Suprapubic skin (tissue), 4 donors: ENCODE measurements at regions not wholly inside any gene's neighbourhood (a gene's known extent, or its start where the extent isn't known, plus 50 kb on each side); places are given as distances from the start of the nearest gene placed in this dataset.
"Not testable (repeated sequence)": the region's sequence is repeated elsewhere in the genome, so short reads cannot be mapped to it uniquely, and the experiment has no call there.

Source experiments
- DNase-seq, 2 donors: peaks; one replicate each; pipeline ENCODE4 v3.0.0-alpha.2; 2019; ENCODE audit warnings: low spot score in 2 of 2
- H3K27ac ChIP-seq: fragments of 200-600 bp; sonication (generic); one replicate; pipeline ENCODE4 v1.5.1; 2019
- H3K27me3 ChIP-seq: fragments of 200-600 bp; sonication (generic); one replicate; pipeline ENCODE4 v1.5.1; 2019
- H3K36me3 ChIP-seq: fragments of 200-600 bp; sonication (generic); one replicate; pipeline ENCODE4 v1.5.1; 2019
- H3K4me1 ChIP-seq: fragments of 200-600 bp; sonication (generic); one replicate; pipeline ENCODE4 v1.5.1; 2019
- H3K4me3 ChIP-seq: fragments of 200-600 bp; sonication (generic); one replicate; pipeline ENCODE4 v1.5.1; 2019; ENCODE audit warnings: mild to moderate bottlenecking
- H3K9me3 ChIP-seq: fragments of 200-600 bp; sonication (generic); one replicate; pipeline ENCODE4 v1.5.1; 2019
- CTCF ChIP-seq, 2 donors: fragments of 200-600 bp in 1 of 2; fragments of 450-650 bp in 1 of 2; sonication (generic) in 1 of 2; IDR thresholded peaks; one replicate each; pipeline ENCODE4 v1.5.1; 2016 to 2019; ENCODE audit warnings: antibody characterized with exemption in 2 of 2, mild to moderate bottlenecking in 1 of 2, moderate library complexity in 1 of 2
- EP300 ChIP-seq: sonication (generic); formaldehyde crosslinking; IDR thresholded peaks from one replicate; pipeline ENCODE4 v1.6.1; 2017; ENCODE audit warnings: antibody characterized with exemption
- POLR2A ChIP-seq, 2 donors: fragments of 450-650 bp; IDR thresholded peaks; one replicate each; pipeline ENCODE4 v1.6.1; 2017; ENCODE audit warnings: antibody characterized with exemption in 2 of 2, mild to moderate bottlenecking in 2 of 2, moderate library complexity in 2 of 2
- POLR2AphosphoS5 ChIP-seq, 3 donors: sonication (generic); formaldehyde crosslinking; IDR thresholded peaks; one replicate each; pipeline ENCODE4 v1.6.1; 2017; ENCODE audit warnings: antibody characterized with exemption in 3 of 3
- WGBS: methylation state at CpG from one replicate; pipeline ENCODE4 v1.1.5; 2018; 5-methylcytosine and 5-hydroxymethylcytosine counted together

DNA sequence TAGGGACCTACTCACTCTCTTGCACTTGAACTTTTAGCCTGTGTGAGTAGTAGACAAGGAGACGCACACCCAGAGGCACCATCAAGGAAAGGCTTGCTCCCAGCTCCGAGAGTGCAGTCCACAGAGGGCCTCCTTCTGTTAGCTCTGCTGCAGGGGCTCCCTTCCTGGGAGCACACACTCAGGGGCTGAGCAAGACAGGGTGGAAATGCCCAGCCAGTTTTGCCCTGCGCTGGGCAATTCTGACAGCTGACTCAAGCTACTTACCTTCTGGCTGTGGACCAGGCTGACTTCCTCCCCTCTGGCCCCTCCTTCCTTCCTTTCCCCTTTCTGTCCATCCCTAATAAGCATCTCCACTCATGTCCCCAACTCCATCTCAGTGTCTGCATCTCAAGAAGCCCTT, 449.1 kb downstream of the PTPRU start:
- WGBS: 77% methylated on average over 3 of the region's 3 CpGs
- TF ChIP-seq CTCF (IDR thresholded peaks at IDR 0.05) (no peak), EP300 (no peak), POLR2AphosphoS5 (IDR thresholded peaks at IDR 0.05) (no peak), POLR2A (IDR thresholded peaks at IDR 0.05) (no peak)
- H3K27me3 ChIP-seq: peaks cover 56% of the 10 kb centered on the region
- no peak overlapping the region for H3K4me3 ChIP-seq
- no peaks in the 10 kb centered on the region for H3K9me3 ChIP-seq
- no peaks in the 10 kb centered on the region for H3K4me1 ChIP-seq
- no peaks in the 10 kb centered on the region for H3K36me3 ChIP-seq
- H3K27ac ChIP-seq: no peak overlapping the region
- DNase-seq: peak; percentile 8 to 13

GRCh38 chr1:29684141-29684540, 447.8 kb downstream of the PTPRU start:
- no peaks in the 10 kb centered on the region for H3K36me3 ChIP-seq
- no peak overlapping the region for H3K27ac ChIP-seq
- no peak overlapping the region for H3K4me3 ChIP-seq
- 78% methylated on average over 8 of the region's 8 CpGs for WGBS
- peak; percentile 14 to 48 for DNase-seq
- H3K4me1 ChIP-seq: no peaks in the 10 kb centered on the region
- H3K9me3 ChIP-seq: no peaks in the 10 kb centered on the region
- TF ChIP-seq EP300 (no peak), POLR2AphosphoS5 (IDR thresholded peaks at IDR 0.05) (no peak), CTCF (IDR thresholded peaks at IDR 0.05) (no peak), POLR2A (IDR thresholded peaks at IDR 0.05) (no peak)
- peaks cover 46% of the 10 kb centered on the region for H3K27me3 ChIP-seq

DNA sequence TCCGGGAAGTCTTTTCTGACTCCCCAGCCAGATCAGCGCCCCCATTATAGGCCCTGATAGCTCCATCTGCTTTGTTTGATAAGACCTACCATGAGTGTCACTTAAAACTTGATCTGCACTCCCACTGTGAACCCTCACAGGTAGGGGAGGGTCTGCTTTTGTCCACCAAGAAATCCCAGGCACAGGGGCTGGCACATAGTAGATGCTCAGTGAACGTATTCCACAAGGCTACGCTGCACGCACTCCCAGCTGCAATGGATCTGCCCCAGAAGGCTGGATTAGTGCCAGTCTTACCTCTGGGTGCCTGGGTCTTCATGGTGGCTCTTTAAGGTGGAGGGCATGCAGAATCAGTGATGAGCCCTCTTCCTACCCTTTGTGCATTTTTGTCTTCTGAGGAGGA, 447.1 kb downstream of the PTPRU start:
- TF ChIP-seq POLR2AphosphoS5 (IDR thresholded peaks at IDR 0.05) (no peak), CTCF (IDR thresholded peaks at IDR 0.05) (no peak), EP300 (no peak), POLR2A (IDR thresholded peaks at IDR 0.05) (no peak)
- WGBS: 92% methylated on average over 5 of the region's 5 CpGs
- Histone ChIP-seq H3K36me3 (no peaks in the 10 kb centered on the region), H3K9me3 (no peaks in the 10 kb centered on the region), H3K4me3 (no peak overlapping the region), H3K27me3 (peaks cover 40% of the 10 kb centered on the region), H3K27ac (no peak overlapping the region), H3K4me1 (no peaks in the 10 kb centered on the region)
- DNase-seq: peak; percentile 13 to 32

- DNase-seq: peak; percentile 25 to 45
- Histone ChIP-seq H3K4me3 (no peak overlapping the region), H3K36me3 (no peaks in the 10 kb centered on the region), H3K27ac (no peak overlapping the region), H3K9me3 (no peaks in the 10 kb centered on the region), H3K4me1 (no peaks in the 10 kb centered on the region), H3K27me3 (peaks cover 40% of the 10 kb centered on the region)
- WGBS: 25% methylated on average over 3 of the region's 3 CpGs
- no peak for TF ChIP-seq POLR2A (IDR thresholded peaks at IDR 0.05)
- TF ChIP-seq EP300: no peak
These were observed 446.6 kb downstream of the PTPRU start for GRCh38 chr1:29682919-29683295.

- TF ChIP-seq POLR2AphosphoS5 (IDR thresholded peaks at IDR 0.05) (no peak), CTCF (IDR thresholded peaks at IDR 0.05) (no peak), EP300 (no peak), POLR2A (IDR thresholded peaks at IDR 0.05) (no peak)
- no peak overlapping the region for H3K27ac ChIP-seq
- no peaks in the 10 kb centered on the region for H3K9me3 ChIP-seq
- DNase-seq: peak; percentile 27 to 48
- no peak overlapping the region for H3K4me3 ChIP-seq
- H3K27me3 ChIP-seq: peaks cover 44% of the 10 kb centered on the region
- H3K36me3 ChIP-seq: no peaks in the 10 kb centered on the region
- 59% methylated on average over 8 of the region's 10 CpGs for WGBS
- H3K4me1 ChIP-seq: no peaks in the 10 kb centered on the region
These were observed 446.0 kb downstream of the PTPRU start for GRCh38 chr1:29682171-29682918.

DNA sequence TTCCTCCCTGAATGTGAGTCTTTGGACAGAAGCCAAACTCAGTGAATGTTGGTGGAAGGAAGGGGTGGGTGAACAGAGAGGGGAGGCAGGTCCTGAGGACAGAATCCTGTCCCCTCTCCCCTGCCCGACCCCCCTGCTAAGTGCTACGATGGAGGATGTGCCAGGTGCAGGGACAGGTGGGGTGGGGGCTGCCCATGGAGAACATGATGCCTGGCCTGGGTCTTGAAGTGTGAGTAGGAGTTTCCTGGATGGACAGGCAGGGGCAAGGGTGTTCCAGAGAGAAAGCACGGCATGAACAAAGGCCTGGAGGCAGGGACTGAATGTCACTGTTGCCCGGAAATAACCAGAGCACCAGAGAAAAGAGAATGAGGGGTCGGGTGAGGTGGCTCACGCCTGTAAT, 445.1 kb downstream of the PTPRU start:
- WGBS: 65% methylated on average over 5 of the region's 6 CpGs
- not testable (repeated sequence) for H3K36me3 ChIP-seq, H3K4me1 ChIP-seq, H3K9me3 ChIP-seq, H3K27ac ChIP-seq, H3K4me3 ChIP-seq
- peak; percentile 11 to 40 for DNase-seq
- H3K27me3 ChIP-seq: peaks cover 38% of the 10 kb centered on the region
